ENCODE measurements at regions not wholly inside any gene's neighbourhood (a gene's known extent, or its start where the extent isn't known, plus 50 kb on each side); places are given as distances from the start of the nearest gene placed in this dataset.

GRCh38 chr2:122366969-122367645 lies 611.7 kb downstream of the TSN start (continued):
- TF ChIP-seq ZNF274 (IDR thresholded peaks at IDR 0.05; ENCODE audit: borderline replicate concordance, extremely low read depth, low read length) = no peak
- TF ChIP-seq TAF1 (IDR thresholded peaks at IDR 0.05; ENCODE audit: low read depth, low read length) = no peak
- no peak for TF ChIP-seq EGR1 (IDR thresholded peaks at IDR 0.05; ENCODE audit: borderline replicate concordance, low read depth, low read length)
- no peak for TF ChIP-seq POLR2AphosphoS5 (IDR thresholded peaks at IDR 0.05; ENCODE audit: low read depth, low read length)
- no peak for TF ChIP-seq SIN3A (conservative IDR thresholded peaks at IDR 0.05 in 1 of 2, IDR thresholded peaks at IDR 0.05 in 1 of 2; ENCODE audit: low read depth in 1 of 2, low read length in 2 of 2)
- no peak for TF ChIP-seq TAF7 (optimal IDR thresholded peaks at IDR 0.05; ENCODE audit: borderline replicate concordance, low read depth, low read length)
